ENCODE measurements at regions not wholly inside any gene's neighbourhood (a gene's known extent, or its start where the extent isn't known, plus 50 kb on each side); places are given as distances from the start of the nearest gene placed in this dataset.

DNA sequence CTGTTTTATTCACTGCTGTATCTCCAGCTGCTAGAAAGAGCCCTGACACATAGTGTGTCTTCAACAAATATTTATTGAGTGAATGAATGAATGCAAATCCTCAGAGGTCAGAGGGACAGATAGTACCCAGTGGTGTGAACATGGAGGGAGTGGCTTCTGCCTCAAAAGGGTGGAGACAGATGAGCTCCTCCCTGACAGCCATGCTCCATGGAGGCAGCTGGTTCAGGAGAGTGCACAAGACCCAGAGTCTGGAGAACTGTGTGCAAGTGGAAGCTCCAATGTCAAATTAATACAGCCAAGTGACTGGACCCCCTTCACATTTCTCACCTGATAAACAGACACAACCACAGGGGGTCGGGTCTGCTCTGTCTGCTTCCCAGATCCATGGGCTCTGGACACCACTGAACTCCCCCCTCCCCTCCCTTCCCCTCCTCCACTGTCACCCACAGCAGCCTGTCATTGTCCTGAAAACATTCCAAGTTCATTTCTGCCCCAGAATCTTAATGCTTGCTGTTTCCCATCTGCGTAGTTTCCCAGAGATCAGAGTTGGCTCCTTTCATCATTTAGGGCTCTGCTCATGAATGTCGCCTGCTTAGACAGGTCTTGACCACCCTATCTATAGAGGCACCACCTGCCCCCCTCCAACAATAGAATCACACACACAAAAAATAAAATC is 312.9 kb upstream of the PODXL start:
- Histone ChIP-seq H3K27ac (no peak overlapping the region), H3K9me3 (no peaks in the 10 kb centered on the region), H3K36me3 (no peaks in the 10 kb centered on the region), H3K4me1 (no peaks in the 10 kb centered on the region), H3K4me3 (no peak overlapping the region), H3K27me3 (no peaks in the 10 kb centered on the region)
- ATAC-seq: peak in 3 of 4 donors; percentile 56 to 78 (median 67)
- peak in 1 of 6 donors; percentile 8 for DNase-seq
- intact Hi-C loops (cut with DNase I): no loop called here
- no peak for FAIRE-seq
- 27 to 35% methylated on average over 3 of the region's 3 CpGs for WGBS, 2 donors
- no peak for TF ChIP-seq CTCF (IDR thresholded peaks at IDR 0.05)

DNA sequence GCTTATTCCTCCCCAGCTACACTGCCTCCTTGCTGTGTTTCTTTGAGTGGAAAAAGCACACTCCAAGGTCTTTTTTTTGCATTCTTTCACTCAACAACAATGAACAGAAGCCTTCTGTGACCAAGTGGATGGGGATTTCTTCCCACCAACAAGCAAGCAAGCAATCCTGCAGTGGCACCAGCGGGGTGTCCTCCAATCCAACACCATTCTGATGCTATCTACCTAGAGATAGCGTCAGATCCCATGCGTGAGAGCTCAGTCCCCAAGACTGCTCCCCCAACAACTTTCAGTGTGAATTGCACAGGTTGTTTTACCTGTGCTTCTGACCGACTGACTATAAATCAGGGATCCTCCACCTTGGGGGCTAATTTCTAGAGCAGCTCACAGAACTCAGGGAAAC is 311.0 kb upstream of the PODXL start:
- 87 to 88% methylated on average over 4 of the region's 4 CpGs for WGBS, 2 donors
- H3K4me3 ChIP-seq: no peak overlapping the region
- no peak for TF ChIP-seq CTCF (IDR thresholded peaks at IDR 0.05)
- no peaks in the 10 kb centered on the region for H3K36me3 ChIP-seq
- no peaks in the 10 kb centered on the region for H3K27me3 ChIP-seq
- FAIRE-seq (no peak), ATAC-seq (no peak), DNase-seq (no peak)
- no peaks in the 10 kb centered on the region for H3K9me3 ChIP-seq
- no peaks in the 10 kb centered on the region for H3K4me1 ChIP-seq
- intact Hi-C loops (cut with DNase I): no loop called here
- H3K27ac ChIP-seq: no peak overlapping the region

DNA sequence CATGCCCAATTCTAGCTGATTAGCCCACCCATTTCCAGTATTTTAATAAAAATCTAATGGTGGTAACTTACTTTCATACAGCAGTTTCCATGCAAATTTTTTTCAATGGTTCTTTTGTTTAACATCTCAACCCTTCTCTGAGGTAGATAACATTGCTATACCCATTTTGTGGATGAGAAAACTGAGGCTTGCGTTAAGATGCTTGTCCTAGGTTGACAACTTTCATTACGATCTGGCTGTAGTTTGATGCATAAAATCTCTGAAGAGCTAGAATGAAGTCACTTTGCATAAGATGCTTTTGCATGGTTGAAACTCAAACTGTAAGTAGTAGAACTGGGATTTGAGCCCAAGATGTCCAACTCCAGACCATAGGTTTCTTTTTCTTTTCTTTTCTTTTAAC is 309.5 kb upstream of the PODXL start:
- WGBS, 2 donors: 92% methylated on average over 2 of the region's 2 CpGs
- no peaks in the 10 kb centered on the region for H3K36me3 ChIP-seq
- no peaks in the 10 kb centered on the region for H3K9me3 ChIP-seq
- H3K27me3 ChIP-seq: no peaks in the 10 kb centered on the region
- intact Hi-C loops (cut with DNase I): no loop called here
- ATAC-seq: no peak
- TF ChIP-seq CTCF (IDR thresholded peaks at IDR 0.05): no peak
- no peak overlapping the region for H3K4me3 ChIP-seq
- H3K4me1 ChIP-seq: no peaks in the 10 kb centered on the region
- DNase-seq: no peak
- no peak overlapping the region for H3K27ac ChIP-seq
- no peak for FAIRE-seq

DNA sequence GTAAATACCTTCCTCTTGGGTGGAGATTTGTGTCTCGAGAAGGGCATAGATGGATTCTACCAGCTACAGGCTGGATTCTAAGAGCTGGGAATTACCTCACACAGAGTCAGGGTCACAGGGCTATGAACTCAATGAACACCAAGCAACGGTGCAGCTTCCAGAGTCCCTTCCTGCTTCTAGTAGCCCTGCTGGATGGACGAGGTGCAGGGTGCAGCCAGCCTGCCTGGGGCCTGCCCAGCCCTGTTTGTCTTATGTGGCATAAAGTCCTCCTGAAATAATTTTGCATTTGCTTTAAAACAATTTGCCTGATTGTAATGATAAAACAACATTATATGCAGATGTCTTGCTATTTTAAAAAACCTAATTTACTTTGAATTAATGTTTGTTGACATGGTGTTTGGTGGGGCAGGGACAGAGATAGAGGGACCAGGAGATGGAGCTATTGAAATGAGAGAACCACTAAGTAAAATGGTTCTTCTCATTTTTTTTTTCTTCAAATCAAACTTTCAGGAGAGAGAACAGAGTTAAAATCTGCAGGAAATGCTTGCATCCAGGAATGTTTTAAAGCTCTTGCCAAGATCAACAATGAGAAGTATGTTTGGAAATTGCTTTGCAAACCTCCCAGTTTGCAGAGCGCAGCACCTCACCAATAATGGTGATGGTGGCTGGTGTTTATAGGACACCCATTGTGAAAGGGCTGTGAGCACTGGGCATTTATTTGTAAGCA is 305.4 kb upstream of the PODXL start:
- intact Hi-C loops (cut with DNase I): no loop called here
- FAIRE-seq: no peak
- no peaks in the 10 kb centered on the region for H3K4me1 ChIP-seq
- H3K9me3 ChIP-seq: no peaks in the 10 kb centered on the region
- 43 to 48% methylated on average over 4 of the region's 4 CpGs for WGBS, 2 donors
- H3K27me3 ChIP-seq: no peaks in the 10 kb centered on the region
- TF ChIP-seq CTCF (IDR thresholded peaks at IDR 0.05): no peak
- H3K36me3 ChIP-seq: no peaks in the 10 kb centered on the region
- H3K4me3 ChIP-seq: no peak overlapping the region
- no peak overlapping the region for H3K27ac ChIP-seq
- DNase-seq: no peak
- ATAC-seq: peak in 2 of 4 donors; percentile 19 to 46

Measured in pancreas (tissue), 10 donors.